Choroid plexus epithelial cell (primary cell): ENCODE measurements at regions not wholly inside any gene's neighbourhood (a gene's known extent, or its start where the extent isn't known, plus 50 kb on each side); places are given as distances from the start of the nearest gene placed in this dataset.

Experiments used
- DNase-seq: peaks from one replicate; pipeline ENCODE4 v3.0.0-alpha.2; 2010; ENCODE audit warnings: low read depth
- H3K4me3 ChIP-seq: 2 replicates; pipeline ENCODE4 v1.5.1; 2011; ENCODE audit warnings: low read depth, mild to moderate bottlenecking, control low read depth, low read length, moderate library complexity
- CTCF ChIP-seq: conservative IDR thresholded peaks from 2 replicates; pipeline ENCODE4 v1.5.1; 2011; ENCODE audit warnings: low read depth, mild to moderate bottlenecking, control low read depth, inconsistent platforms, low read length, moderate library complexity

- peak; percentile 74 for DNase-seq
- TF ChIP-seq CTCF: no peak
- H3K4me3 ChIP-seq: no peak overlapping the region
Measured at GRCh38 chr3:152738656-152739055, 96.3 kb upstream of the P2RY1 start.

GRCh38 chr3:152742368-152743347 lies 92.3 kb upstream of the P2RY1 start:
- peak; percentile 23 for DNase-seq
- H3K4me3 ChIP-seq: no peak overlapping the region
- TF ChIP-seq CTCF: no peak

DNA sequence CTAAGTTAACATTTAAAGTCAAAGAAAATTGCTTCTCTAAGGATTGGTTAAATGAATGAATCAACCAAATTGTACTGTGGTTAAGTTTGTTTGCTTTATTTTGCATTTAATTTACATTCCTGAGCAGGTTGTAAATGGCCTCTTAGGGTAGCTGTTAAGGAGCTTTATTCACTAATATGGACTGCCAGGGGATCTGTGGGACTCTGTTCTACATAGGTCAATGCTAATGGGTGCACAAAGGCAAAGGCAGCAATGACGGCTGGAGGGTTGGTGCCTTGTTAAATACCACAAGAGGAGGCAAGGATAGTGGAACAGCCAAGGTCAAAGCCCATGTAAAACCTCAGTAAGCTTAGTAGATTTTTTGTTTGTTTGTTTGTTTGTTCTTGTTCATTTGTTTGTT lies 89.3 kb upstream of the P2RY1 start:
- no peak for DNase-seq
- no peak overlapping the region for H3K4me3 ChIP-seq
- no peak for TF ChIP-seq CTCF

- no peak overlapping the region for H3K4me3 ChIP-seq
- TF ChIP-seq CTCF: no peak
- no peak for DNase-seq
Measured at GRCh38 chr3:152754303-152754702, 80.6 kb upstream of the P2RY1 start.

GRCh38 chr3:152756807-152757206 lies 78.1 kb upstream of the P2RY1 start:
- no peak overlapping the region for H3K4me3 ChIP-seq
- TF ChIP-seq CTCF: no peak
- DNase-seq: no peak

DNA sequence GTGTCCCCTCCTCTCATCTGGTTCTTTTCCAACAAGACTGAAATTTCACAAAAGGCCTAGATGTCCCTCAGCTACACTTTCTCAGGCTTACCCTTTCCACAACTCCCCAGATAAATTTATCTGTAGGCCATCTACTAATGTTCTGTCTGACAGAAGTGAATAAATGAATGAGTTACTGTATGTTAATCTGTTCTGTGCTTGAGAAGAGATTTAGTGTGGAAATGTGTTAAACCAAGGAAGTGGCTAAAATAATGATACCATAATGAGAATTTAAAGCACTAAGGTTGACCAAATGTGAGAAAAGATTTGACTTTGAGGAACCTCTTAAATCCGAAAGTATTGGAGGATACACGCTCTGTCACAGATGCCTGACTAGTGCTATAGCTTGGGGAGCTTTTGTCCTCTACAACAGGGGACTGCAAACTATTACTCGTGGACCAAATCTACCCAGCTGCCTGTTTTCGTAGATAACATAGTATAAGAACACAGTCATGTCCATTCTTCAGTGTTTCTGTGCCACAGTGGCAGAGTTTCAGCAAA lies 74.8 kb upstream of the P2RY1 start:
- H3K4me3 ChIP-seq: no peak overlapping the region
- TF ChIP-seq CTCF: no peak
- no peak for DNase-seq
